Renal cortex interstitium (tissue), 11 donors: ENCODE measurements at regions not wholly inside any gene's neighbourhood (a gene's known extent, or its start where the extent isn't known, plus 50 kb on each side); places are given as distances from the start of the nearest gene placed in this dataset.

Experiments
- DNase-seq, 11 donors: peaks; one replicate each; pipeline ENCODE4 v3.0.0-alpha.2; 2013; ENCODE audit warnings: low read depth in 9 of 11, low spot score in 4 of 11; ENCODE audit errors: extremely low read depth in 1 of 11

- DNase-seq = no peak
These were observed 89.9 kb downstream of the TSEN15 start for GRCh38 chr1:184141361-184141880.

DNA sequence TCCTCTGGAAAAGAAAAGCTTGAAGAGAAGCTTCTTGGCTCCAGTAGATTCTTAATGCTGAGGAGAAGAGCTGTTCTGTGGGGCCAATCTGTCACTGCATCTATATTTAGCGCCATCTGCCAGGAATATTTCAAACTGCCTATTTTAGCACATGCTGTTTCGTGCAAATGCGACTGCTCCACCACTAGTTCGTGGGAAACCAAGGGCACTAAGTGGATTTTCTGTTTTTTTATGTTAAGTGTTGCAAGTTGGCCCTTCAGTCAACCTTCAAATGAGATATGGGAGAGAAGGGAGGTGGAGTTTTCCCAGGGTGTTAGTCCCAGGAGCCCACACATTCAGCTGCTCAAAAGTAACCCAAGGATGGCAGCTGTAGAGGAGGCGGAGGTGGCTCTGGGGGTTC, 91.9 kb downstream of the TSEN15 start:
- peak in 1 of 11 donors; percentile 11 for DNase-seq

DNA sequence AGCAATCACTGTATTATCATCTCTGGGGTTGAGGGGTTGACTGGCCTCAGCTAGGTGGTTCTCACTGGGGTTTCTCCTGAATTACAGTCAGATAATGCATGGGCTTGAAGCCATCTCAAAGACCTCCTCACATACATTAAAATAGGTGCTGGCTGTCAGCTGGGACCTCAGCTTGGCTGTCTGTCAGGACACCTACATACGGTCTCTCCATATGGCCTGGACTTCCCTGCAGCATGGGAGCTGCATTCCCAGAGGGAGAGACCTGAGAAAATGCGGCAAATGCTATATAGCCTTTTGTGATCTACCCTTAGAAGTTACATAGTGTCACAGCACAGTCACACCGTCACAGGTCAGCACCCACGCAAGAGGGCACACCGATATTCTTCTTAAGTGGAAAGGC, 93.6 kb downstream of the TSEN15 start:
- no peak for DNase-seq

DNA sequence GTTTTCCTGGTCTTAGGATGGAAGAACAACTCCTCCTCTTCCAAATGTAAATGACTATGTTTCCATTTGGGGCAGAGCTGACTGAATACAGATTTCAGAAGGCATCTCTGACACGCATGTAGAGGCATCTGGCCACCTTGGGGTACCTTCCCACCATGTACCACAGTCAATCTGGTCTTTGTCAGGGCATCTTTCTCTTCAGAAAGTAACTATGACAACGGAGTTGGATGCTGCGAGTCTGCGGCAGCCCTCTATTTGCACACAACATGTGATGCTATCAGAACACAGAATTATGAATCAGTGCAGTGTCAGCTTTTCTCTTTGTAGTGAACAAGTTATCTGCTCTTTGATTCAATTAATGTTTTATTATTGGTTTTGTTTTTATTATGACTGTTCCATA, 94.7 kb downstream of the TSEN15 start:
- DNase-seq = no peak

DNA sequence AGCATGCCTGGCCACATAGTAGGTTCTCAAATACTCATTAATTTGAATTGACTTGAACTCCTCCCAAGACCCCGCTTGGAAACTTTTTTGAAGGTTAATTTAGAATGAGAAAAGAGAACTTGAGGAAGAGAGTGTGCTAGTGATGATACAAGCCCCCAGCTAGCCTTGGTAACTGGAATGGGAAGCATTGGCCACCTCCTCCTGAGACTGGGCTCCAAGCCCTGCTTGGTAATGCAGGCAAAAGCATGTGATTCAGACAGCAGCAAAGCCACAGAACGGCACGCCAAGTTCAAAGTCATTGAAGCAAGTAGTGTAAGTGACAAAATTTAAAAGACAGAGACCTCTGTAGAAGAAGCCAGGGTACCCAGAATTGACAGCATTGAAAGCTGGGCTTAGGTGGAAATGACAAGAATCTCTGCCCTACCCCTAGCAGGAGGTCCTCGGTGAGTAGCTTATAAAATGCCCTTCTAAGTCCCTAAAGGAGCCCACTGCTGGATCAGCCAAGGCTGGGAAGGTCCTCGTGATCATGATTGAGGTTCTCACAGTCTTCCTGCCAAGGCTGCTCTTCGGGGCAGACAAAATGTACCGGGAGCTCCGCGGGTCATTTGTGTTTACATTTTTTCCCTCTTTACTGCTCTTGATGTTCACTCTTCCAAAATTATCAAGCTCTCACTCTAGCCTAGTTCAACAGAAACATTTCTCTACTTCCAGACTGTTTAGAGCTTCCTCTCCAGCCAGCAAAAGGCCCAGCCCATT, 99.4 kb downstream of the TSEN15 start:
- DNase-seq = no peak

DNA sequence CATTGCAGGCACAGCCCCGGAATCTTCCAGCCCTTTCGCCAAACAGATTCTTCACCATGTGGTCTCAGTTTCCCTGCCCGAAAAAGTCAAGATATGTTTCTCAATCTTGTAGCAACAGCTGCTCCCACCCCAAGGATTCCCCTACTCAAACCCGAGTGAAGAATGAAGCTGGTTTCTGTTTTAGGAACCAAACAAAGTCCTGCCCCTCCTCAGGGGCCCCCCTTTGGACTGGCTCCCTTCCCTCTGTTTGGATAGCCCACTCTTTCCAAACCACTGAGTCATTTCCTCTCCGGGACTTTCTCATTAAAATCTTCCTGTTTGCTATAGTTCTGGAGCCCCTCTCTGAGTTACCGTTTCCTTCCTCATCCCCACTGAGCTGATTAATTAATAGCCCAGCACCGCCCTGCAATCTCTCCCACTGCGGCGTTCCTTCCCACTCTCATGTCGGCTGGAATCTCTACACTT, 100.9 kb downstream of the TSEN15 start:
- DNase-seq = peak in 4 of 11 donors; percentile 15 to 43 (median 33)

- no peak for DNase-seq
These were observed 101.4 kb downstream of the TSEN15 start for GRCh38 chr1:184152974-184153373.

- DNase-seq = no peak
These were observed 102.2 kb downstream of the TSEN15 start for GRCh38 chr1:184153731-184154130.

DNA sequence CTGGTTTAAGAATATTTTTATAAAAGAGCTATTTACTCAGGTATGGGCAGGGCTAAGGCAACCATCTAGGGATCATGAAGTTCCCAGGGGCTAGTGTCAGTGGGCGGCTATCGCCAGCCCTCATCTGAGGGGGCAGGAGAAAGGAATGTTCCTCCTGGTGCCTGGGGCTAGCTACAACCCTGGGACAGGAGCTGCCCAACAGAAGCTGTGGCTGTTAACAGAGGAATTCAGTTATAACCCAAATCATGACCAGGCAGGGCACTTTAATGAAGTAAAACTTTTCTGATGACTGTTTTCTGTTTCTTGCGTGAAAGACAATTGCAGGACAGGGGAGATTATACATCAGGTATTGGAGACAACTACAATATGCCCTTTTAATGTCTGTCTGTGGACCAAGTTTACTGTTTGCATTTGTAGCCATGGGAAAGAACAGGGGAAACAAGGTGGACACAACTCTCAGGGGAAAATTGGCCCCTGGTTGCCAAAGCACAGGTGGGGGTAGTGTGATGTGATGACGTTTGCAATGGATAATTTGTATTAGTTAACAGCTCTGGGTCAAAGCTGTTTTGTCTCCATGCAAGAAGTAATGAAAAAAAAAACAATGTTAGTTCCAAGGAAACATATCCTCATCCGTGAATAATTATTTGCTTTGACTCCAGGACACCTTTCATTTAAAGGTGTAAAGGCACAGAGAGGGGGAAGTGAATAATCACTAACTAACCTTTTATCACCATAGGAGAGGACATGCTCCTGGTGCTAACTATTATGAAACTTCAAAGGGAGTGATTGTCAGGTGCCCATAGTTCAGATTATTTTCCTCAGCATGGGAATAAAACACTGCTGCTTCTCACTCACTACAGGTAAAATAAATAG, 105.2 kb downstream of the TSEN15 start:
- DNase-seq = peak in 1 of 11 donors; percentile 12

- DNase-seq = no peak
These were observed 105.8 kb downstream of the TSEN15 start for GRCh38 chr1:184157394-184157742.

GRCh38 chr1:184158896-184159681, 107.6 kb downstream of the TSEN15 start:
- no peak for DNase-seq

GRCh38 chr1:184160236-184160635, 108.7 kb downstream of the TSEN15 start:
- no peak for DNase-seq

- DNase-seq = no peak
These were observed 109.7 kb downstream of the TSEN15 start for GRCh38 chr1:184161071-184161698.

DNA sequence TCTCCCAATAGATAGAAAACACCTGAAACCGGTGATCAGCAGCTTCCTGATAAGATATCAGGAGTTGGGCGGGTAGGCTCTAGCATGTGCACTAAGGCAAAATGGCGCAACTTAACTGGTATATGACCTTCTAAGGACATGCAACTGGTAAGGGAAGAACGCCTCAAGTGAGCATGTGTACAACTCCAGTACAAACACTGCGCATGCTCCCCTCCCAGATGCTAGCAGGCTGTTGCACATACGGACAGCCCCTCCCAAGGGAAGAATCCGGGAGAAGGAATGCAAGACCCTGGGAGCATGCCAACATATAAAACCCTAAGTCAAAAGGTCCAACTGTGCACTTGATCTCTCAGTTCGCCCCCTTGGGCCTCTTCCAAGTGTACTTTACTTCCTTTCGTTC, 110.8 kb downstream of the TSEN15 start:
- DNase-seq = no peak

DNA sequence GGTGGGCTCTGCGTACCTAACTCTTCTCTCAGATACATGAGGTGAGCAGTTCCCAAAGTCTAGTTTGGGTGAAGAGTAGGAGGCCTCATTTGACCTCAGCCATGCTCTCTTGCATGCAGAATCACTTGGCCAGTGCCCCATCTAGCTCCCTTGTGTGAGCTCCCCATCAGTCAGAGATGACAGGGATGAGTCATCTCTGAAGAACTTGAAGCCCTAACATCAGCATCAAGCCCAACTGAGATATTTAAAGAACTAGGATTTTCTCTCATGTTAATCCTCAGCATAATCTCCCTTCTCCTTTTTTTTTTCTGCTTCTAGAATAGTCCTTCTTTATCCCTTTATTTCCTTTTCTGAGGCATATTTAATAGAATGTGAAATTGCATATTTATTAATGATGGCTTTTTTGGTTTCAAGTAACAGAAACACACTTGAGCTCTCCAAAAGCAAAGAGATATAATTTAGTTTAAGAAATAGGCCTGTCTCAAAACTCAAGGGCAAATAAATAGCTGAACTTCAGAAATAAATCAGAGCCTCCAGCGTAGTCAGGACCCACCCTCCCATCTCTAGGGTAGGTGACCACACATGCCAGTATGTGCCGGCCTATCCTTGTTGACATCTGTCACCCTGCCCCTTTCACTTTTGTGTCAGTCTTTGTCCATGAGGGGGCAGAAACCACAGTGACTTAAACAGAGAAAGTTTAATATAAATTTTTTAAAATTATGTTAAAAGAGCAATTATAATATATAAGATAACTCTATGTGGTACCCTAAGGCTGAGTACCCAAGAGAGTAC, 112.3 kb downstream of the TSEN15 start:
- no peak for DNase-seq

DNA sequence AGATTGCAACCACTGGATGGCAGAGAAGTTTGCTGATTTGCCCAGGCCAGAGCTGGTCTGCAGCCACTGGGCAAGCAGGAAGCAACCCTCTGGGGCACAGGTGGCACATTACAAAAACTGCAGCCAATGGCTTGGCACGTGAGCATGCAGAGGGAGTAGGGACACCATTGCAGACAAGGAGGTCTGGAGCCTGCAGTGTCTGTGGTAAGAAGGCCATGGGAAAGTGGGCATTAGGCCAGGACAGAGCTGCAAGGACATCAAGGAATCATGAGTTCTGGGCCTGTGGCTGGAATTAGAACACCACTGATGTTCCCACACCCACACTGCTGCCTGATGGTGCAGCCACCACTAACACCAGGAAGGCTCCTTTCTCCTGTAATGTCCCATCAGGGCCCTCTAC, 113.0 kb downstream of the TSEN15 start:
- DNase-seq = no peak

- DNase-seq = no peak
These were observed 115.0 kb downstream of the TSEN15 start for GRCh38 chr1:184166485-184166884.

GRCh38 chr1:184167352-184167751, 115.8 kb downstream of the TSEN15 start:
- DNase-seq = no peak
